Activated naive CD8-positive, alpha-beta T cell treated with anti-CD3 and anti-CD28 coated beads, Interleukin-2, amount 50 U/mL, for 16 hours (primary cell): ENCODE measurements at regions not wholly inside any gene's neighbourhood (a gene's known extent, or its start where the extent isn't known, plus 50 kb on each side); places are given as distances from the start of the nearest gene placed in this dataset.

Experiments
- DNase-seq: peaks from one replicate; pipeline ENCODE4 v3.0.0-alpha.2; 2020; ENCODE audit warnings: low read depth, low spot score

DNA sequence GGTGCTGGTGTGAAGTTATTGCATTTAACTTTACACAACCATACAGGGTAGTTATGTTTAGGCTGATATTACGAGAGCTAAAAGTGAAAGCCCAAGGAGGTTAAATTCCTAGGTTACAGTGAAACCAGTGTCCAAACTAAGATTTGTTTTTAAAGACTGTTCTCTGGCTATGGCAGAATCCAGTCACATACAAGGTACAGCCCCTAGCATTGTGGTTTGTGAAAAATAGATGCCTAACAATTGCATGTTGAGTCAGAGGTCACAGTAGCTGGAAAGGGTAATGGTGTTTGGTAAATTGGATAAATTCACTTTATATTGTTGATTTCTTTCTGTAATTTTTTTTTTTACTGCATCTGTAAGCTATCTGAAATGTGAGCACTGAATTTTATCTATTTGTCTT is 614.6 kb upstream of the TBL1XR1 start:
- no peak for DNase-seq

DNA sequence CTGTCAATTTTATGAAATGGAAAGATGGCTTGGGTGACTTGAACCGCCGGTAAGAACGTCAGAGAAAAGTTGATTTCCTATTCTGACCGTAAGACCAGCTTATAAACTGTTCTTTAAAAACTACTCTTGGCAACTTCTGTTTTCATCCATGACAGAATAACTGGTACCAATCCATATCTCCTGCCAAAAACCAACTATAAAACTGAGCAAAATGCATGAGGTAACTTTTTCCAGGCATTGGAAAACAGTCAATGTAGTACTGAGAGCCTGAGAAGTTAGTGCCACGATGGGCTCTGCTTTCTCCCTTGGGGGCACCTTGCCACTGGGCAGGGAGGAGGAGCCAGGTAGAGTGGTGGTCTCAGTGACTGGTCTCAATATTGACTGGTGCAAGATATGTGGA is 615.2 kb upstream of the TBL1XR1 start:
- DNase-seq, result no peak

DNA sequence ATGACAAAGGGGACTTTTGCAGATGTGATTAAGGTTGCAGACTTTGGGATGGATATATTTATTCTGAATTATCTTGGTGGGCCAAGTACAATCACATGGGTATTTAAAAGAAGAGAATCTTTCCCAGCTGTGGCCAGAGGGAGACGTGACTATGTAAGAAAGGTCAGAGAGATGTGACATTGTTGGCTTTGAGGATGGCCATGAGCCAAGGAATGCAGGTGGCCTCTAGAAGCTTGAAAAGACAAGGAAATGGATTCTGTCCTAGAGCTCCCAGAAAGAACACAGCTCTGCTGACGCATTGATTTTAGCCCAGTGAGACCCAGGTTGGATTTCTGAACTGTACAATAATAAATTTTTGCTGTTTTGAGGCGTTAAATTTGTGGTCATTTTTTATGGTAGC is 616.0 kb upstream of the TBL1XR1 start:
- no peak for DNase-seq

DNA sequence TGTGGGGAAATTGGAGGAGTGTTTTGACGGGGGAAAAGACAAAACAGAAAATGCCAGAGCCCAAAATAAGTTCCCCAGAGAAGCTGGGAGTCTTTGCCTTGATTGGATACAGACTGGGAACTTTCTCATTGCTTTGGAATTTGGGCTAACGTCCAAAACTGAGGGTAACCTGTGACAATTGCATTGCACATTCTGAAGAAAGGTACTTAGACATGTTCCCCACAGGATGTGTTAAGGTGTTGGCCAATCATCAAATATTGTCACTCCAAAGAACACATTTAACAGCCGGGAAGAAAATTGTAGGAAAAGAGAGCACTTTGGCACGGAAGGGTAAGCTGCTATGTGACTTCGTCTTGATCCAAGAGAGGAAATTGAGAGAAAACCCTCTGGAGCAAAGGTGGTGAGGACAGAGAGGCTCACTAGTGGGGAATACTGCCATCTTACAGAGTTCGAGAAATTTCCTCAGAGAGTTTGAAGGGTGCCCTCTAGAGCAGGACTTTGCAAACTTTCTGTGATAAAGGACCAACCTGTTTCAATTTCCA is 619.5 kb upstream of the TBL1XR1 start:
- no peak for DNase-seq

DNA sequence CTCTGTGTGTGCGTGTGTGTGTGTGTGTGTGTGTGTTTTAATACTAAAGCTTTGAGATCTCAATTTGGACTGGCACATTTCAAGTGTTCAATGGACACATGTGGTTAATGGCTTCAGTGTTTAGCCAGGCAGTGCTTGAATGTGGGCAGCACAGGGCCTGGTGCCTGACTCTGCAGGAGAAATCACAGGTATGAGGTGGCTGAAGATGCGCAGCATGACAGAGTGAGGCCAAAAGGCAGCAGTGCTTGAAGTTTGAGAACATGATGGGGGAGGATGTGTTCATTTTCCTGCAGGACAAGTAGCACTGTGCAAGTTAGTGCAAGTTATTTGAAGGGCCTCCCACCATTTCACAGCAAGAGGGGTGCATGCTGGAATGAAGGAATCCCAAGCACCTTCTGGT is 620.5 kb upstream of the TBL1XR1 start:
- DNase-seq, result no peak

DNA sequence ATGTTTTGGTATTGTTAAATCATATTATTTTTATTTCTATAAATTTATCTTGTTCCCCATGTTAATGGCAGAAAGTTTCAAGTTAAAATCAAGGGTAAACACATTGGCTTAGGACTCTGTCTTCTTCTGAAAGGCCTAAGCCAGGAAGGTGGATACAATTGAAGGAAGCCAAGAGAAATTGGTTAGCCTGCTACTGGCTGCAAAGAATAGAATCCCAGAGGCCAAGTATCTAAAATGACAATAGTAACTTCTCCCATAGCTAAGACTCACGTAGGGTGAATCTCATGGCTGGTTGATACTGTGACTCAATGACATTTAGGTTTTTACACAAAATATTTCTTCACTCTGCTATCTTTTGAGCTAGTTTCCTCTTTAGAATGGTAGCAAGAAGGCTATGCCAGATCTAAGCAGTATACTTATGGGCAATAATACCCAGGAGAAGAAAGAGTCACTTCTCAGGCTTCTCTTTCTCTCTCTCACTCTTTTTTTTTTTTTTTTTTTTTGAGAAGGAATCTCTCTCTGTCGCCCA is 621.5 kb upstream of the TBL1XR1 start:
- no peak for DNase-seq

DNA sequence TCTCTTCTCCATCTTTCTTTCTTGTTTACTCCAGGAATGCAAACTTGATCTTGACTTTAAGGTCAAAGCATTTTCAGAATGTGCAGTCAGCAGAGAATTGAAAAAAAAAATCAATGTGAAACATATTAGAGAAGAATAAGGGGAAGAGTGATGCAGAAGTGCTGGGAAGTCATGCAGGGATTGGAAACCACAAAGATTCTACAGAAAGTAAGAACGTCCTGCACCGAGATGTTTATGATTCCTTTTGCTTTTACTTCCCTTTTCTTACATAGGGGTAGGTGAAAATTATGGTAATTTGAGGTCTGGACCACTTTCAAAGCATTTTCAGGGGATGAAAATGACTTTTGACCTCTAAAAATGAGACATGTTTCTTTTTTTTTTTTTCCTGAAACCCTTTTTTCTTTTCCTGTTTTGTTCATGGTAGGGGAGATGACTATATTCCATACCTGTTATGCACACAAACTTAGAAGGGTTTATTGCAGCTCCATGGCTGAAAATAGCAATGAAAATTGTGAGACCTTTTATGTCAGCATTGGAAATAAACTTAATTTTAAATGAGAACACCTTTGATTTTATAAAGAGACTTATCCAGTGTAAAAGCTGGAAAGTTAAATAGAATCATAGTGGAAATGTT is 623.5 kb upstream of the TBL1XR1 start:
- DNase-seq, result no peak

DNA sequence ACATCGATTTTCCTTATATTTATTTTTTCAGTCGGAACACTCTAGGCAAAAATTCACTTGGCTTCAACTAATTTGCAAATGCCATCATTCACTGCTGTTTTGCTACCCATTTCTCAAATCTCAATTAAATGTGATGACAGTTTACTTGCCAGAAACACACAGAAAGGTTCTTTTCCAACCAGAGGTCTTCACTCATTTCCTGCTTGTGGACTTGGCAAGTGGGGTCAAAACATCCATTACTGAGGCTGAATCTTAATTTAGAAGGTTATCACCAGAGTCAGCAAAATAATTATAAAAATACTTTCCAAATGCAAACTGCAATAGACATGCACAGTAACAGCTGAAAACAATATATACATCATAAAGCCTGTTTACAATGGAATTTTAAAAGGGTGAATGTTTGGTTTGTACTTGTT is 625.4 kb upstream of the TBL1XR1 start:
- no peak for DNase-seq

DNA sequence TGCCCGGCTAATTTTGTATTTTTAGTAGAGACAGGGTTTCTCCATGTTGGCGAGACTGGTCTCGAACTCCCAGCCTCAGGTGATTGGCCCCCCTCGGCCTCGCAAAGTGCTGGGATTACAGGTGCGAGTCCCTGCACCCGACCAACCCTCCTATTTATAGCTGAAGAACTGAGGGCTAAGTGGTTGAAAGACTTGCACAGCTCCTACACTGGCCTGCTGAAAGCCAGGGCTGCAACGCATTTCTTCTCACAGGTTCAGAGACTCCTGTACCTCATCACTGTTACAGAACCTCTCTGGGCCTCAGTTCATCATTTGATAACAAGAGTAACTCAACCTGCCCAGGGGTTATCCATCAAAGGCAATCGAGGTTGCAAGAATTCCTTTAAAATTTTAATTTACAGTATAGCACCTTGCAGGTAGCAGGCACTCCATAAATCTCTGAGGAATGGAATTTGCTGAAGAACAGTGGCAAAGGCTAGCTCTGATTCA is 626.5 kb upstream of the TBL1XR1 start:
- DNase-seq, result no peak

DNA sequence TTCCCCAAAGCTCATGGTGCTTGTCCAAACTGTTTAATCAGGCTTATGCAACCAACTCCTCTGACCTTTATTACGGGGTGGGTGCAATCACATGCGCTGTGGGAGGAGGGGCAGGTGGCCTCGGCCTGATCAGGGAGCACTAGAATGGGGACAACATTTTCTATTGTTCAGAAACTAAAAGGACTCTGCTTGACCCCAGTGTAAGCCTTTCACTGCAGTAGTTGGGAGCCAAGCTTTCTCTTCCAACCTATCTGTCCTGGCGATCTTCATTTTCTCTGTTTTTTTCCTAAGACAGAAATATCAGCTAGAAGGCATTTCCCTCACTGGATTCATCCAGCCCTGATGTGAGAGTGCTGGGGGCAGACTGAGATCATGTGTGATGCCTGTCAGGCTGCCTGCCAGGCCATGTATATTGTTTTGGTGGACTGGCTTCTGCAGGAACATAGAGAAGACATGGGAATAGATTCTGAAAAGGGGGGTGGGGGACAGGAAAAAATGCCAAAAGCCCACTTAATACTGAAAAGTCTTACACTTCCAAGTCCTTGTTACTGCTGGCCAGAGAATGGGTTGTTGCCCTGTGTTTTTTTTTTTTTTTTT is 627.0 kb upstream of the TBL1XR1 start:
- no peak for DNase-seq

DNA sequence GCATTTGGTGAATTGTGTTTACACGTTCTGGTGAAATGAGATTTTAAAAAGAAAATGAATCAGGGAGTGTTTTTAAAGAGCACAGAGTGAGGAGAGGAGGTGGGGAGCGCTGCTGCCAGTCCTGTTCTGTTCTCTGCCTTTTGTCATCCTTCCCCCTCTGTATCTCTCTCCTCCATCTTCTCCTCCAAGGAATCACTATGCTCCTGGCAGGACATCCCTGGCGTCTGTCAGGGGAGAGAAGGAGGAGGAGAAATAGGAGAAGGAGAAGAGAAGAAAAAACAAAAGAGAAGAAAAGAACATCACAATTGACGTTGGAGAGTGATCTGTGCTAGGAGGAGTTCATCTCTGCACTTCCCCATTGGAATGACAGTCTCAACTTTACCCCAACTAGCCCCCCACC is 627.6 kb upstream of the TBL1XR1 start:
- no peak for DNase-seq

DNA sequence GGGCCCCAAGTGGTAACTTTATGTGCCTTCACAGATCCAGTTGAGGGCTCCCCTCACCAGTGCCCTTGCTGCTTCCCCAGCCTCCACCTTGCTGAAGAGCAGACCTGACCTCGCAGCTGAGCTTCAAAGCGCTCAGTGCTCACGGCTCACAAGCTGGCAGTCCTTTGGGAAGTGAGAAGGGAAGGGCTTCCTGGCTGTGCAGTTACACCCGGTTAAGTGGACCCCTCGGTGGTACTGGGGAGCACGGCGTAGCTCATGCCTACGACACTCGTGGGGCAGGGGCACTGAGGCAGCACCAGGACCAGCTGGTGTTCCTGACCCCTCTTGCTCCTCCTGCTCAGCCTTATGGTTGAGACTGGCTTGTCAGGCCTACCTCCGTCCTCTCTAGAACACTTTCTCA is 629.0 kb upstream of the TBL1XR1 start:
- no peak for DNase-seq

DNA sequence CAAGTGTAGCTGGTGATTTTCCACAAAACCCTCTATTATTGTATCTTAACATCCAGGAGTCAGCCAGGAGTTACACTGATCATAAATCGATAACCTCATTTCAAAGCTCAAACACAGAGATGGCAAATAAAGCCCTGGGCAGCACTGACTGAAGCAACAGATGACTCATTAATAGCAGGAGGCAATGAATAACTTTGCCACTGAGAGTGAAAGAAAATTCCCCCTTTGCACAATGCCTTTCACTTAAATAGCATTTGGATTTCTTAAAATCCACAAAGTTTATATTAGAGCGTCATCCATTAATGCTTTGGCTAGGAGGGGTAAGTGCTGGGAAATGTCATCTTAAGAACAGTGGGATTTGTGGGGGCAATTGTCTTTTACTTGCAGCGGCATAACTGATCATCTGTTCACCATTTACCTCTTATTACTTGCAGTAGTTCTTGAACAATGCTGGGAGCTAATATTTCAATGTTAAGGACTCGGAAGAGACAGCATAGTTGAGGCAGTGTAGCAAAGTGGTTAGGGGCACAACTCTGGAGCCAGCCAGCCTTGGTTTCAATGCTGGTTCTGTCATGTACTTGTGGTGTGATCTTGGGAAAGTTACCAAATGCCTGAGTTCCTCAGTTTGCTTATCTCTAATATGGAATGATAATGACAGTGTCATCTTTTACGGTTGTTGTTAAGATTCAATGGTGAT is 630.4 kb upstream of the TBL1XR1 start:
- no peak for DNase-seq

DNA sequence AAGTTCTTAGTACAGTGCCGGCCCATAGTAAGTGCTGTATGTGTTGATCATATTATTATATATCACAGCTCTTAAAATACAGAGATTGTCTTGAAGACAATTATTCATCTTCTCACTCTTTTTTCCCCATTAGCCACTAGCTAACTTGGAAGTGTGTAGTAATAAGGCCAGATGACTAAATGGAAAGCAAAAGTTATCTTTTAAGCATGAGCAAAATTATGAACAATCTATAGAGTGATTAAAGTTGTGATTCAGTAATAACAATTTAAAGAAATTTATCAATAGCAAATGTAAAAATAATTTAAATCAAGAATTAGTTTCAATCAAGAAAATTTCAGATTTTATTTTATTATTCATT is 630.9 kb upstream of the TBL1XR1 start:
- no peak for DNase-seq

DNA sequence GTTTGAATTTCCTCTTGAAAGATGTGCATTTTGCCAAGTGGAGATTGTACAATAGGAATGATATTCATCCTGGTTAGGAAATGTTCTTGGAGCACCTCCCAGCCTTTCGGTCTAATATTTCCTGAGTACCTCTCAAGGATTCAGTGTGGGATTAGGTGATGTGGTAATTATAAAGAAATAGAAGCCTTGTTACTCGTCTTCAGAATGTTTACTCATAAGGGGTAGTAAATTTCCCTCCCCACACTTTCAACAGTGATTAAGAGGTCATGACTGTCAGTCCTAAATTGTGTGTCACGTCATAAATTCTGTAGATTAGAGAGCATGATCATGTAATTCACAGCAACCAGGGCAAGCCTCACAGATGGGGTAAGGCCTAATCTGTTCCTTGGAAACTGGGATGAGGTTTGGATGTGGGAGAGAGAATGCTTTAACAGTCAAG is 633.1 kb upstream of the TBL1XR1 start:
- no peak for DNase-seq

DNA sequence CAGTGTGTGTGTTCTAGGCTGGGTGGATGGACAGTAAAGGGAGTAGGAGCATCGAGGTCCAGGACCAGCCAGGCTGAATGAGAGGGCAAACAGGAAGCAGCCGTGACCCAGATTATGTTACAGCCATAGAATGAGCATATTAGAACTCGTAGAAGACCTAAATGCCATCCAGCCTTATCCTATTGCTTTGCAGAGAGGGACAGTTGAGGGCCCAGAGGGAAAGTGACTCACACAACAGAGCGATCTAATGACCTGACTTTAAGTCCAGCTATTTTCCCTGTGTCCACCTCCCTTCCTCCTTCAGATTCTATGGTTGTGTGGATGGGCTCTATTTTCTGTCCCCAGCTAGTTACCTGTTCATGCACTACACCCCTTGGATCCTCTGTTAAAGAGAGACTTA is 634.1 kb upstream of the TBL1XR1 start:
- no peak for DNase-seq

DNA sequence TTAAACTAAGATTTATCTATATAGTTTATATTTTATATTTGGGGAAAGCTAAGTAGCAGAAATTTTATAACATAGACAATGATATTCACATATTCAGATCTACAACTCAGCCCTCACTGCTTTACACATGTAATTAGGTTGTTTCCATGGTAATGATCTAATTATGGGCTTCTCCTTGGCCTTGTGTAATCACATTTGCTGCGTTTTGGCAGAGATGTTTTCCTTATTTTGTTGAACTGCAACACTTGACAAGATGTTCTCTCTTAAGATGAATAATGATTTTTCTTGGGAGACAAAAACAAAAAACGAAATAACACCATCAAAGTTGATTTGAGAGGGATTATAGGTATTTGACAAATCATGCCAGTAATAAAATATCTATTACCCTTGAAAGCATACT is 635.6 kb upstream of the TBL1XR1 start:
- DNase-seq, result no peak

DNA sequence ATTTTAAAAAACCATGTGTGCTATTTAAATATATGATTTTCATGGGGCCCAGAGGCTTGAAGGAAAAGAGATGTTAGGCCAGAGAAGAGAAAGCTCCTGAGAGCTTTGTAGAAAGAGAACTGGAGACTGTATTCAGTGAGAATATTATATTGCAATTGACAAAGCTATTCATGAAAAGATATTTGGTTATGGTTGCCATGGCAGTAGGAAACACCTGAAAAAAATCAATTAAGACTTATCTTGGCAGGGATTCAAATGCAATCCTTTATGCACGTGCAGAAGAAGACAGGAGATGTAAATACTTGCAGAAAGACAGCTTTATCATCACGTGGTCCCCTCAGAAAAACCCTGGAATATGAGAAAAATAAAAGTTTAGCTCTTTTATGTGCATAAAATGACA is 636.0 kb upstream of the TBL1XR1 start:
- DNase-seq, result no peak

DNA sequence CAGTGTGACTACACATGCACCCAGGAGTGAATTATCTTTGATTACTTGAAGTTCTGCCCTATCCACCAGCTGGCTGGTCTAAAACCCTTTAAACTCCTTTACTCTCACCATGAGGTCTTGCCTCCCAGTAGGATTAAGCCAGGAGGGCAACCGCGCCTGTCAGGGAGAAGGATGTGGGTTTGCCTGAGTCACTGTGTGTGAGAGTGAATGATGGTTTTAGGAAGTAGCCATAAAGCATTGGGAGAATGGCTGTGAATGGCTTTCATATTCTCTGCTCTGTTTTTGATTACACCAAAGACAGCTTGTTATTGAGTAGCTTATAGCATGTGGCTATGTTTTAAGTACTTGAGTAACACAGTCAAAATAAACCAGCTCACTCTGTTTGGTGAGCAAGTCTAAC is 637.7 kb upstream of the TBL1XR1 start:
- DNase-seq, result no peak

DNA sequence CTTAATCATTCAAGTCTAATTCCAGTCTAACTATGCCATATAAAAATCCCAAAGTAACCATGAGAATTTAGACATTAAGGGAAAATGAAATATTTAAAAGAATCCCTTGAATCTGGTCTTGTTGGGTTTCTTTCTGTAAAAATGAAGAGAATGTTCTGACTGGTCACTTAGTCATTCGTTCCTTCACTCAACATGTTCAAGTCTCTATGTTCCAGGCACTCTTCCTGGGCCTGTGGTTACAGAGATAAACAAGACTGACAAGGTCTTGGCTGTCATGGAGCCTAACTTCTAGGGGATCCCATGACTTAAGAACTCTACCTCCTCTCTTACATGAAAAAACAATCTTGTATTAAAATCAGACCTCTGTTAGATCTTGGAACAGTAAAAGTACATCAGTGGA is 638.6 kb upstream of the TBL1XR1 start:
- DNase-seq, result no peak

DNA sequence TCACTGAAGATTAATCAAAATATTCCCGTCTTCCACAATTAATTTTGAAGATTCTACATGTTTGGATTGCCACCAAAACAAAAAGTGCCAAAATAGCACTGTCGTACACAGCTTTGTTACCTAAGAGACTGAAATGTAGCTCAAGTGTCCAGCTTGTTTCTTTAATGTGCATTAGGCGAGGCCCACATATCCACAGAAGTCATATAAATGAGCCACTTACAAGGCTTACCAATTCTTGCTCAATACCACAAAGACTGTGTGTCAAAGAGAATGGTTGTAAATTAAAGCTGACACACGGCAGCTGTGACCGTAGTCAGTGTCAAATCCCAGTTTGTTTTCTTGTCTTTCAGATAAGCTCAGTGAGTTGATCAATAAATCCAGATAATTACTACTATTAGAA is 639.4 kb upstream of the TBL1XR1 start:
- DNase-seq, result no peak

DNA sequence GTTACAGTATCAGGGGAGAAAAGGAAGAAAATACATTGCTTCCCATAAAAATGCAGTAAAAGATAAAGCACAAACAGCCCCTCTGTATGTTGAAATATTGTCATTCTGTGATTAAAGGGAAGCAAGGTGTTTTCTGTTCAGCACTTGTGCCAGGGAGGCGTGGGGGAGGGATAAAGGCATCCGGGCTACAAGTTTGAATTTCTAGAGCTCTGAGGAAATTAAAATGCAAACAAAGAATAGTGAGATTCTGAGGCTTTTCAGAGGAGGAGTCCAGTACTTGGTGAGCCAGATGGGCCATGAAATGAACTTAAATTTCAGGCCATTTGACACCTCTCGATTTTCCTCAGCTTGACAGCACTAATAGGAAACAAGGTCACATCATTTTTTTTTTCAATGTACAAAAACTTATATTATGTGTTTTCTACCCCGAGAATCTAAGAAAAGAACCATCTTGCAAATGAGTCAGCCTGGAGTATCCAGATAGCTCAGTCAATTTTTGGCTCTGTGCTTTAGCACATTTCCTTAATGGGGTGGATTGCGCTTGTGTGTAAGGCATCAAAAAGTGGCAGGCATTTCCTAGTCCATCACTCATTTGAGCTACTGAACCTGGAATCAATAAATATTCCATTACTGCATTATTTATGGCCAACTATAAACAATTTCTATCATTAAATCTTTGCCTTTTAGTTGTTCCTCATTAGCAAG is 640.8 kb upstream of the TBL1XR1 start:
- no peak for DNase-seq
